Neural cell (in vitro differentiated cells): ENCODE measurements at regions not wholly inside any gene's neighbourhood (a gene's known extent, or its start where the extent isn't known, plus 50 kb on each side); places are given as distances from the start of the nearest gene placed in this dataset.

Experiments used
- H2AFZ ChIP-seq: fragments of 200-600, 300-800 bp; sonication (generic), shearing (Covaris generic); 2 replicates; pipeline ENCODE4 v1.6.0; 2014; ENCODE audit warnings: low read depth, mild to moderate bottlenecking, antibody characterized with exemption, low read length, moderate library complexity
- H3F3A ChIP-seq: fragments of 200-600 bp; shearing (Covaris generic); 2 replicates; pipeline ENCODE4 v1.6.1; 2016; ENCODE audit warnings: mild to moderate bottlenecking, moderate library complexity, mixed read lengths, antibody characterized with exemption, low read length; ENCODE audit not compliant: insufficient read depth, poor library complexity, severe bottlenecking
- H3K27ac ChIP-seq: fragments of 200-600, 300-800 bp; sonication (generic), shearing (Covaris generic); 2 replicates; pipeline ENCODE4 v1.5.1; 2014; ENCODE audit warnings: mild to moderate bottlenecking, low read length, moderate library complexity
- H3K27me3 ChIP-seq: fragments of 300-800, 200-600 bp; sonication (generic), shearing (Covaris generic); 2 replicates; pipeline ENCODE4 v1.6.0; 2014; ENCODE audit warnings: mild to moderate bottlenecking, low read depth, low read length, moderate library complexity; ENCODE audit not compliant: insufficient read depth
- H3K36me3 ChIP-seq: fragments of 300-800, 200-600 bp; sonication (generic), shearing (Covaris generic); 2 replicates; pipeline ENCODE4 v1.5.1; 2014; ENCODE audit warnings: mild to moderate bottlenecking, antibody characterized with exemption, low read length, moderate library complexity; ENCODE audit not compliant: insufficient read depth
- H3K4me2 ChIP-seq: fragments of 300-800, 200-600 bp; sonication (generic), shearing (Covaris generic); 2 replicates; pipeline ENCODE4 v1.6.0; 2014; ENCODE audit warnings: mild to moderate bottlenecking, low read length
- H3K4me3 ChIP-seq: fragments of 300-800, 200-600 bp; sonication (generic), shearing (Covaris generic); 2 replicates; pipeline ENCODE4 v1.5.1; 2014; ENCODE audit warnings: mild to moderate bottlenecking, low read length, moderate library complexity
- H3K79me2 ChIP-seq: fragments of 200-600 bp; shearing (Covaris generic); replicated peaks from 2 replicates; pipeline ENCODE4 v1.6.0; 2014; ENCODE audit warnings: mild to moderate bottlenecking, low read length, moderate library complexity; ENCODE audit not compliant: insufficient read depth
- H3K9ac ChIP-seq: fragments of 300-800, 200-600 bp; sonication (generic), shearing (Covaris generic); 2 replicates; pipeline ENCODE4 v1.6.1; 2016; ENCODE audit warnings: mild to moderate bottlenecking, low read length, mixed read lengths
- H3K9me2 ChIP-seq: fragments of 200-600 bp; shearing (Covaris generic); 2 replicates; pipeline ENCODE4 v1.6.1; 2016; ENCODE audit warnings: mild to moderate bottlenecking, low read length, mixed read lengths; ENCODE audit not compliant: insufficient read depth
- H3K9me3 ChIP-seq: fragments of 200-600, 300-800 bp; sonication (generic), shearing (Covaris generic); 2 replicates; pipeline ENCODE4 v1.6.1; 2016; ENCODE audit warnings: mild to moderate bottlenecking, mixed run types, low read length, moderate library complexity, mixed read lengths
- H4K20me1 ChIP-seq: fragments of 200-600 bp; shearing (Covaris generic); 2 replicates; pipeline ENCODE4 v1.6.1; 2016; ENCODE audit warnings: mild to moderate bottlenecking, mixed run types; ENCODE audit not compliant: insufficient read depth
- CTCF ChIP-seq: fragments of 450-650 bp; IDR thresholded peaks from 2 replicates; pipeline ENCODE4 v1.5.1; 2014; ENCODE audit warnings: antibody characterized with exemption, mild to moderate bottlenecking, moderate library complexity; ENCODE audit not compliant: poor library complexity, severe bottlenecking
- EP300 ChIP-seq: fragments of 450-650 bp; conservative IDR thresholded peaks from 2 replicates; pipeline ENCODE4 v1.6.1; 2014; ENCODE audit warnings: antibody characterized with exemption, mild to moderate bottlenecking, moderate library complexity; ENCODE audit not compliant: poor library complexity, severe bottlenecking
- EZH2 ChIP-seq: fragments of 200-600, 300-800 bp; shearing (Covaris generic), sonication (generic); IDR thresholded peaks from 2 replicates; pipeline ENCODE4 v1.6.1; 2014; ENCODE audit warnings: antibody characterized with exemption, low read length, borderline replicate concordance, mild to moderate bottlenecking; ENCODE audit not compliant: insufficient read depth, poor library complexity, severe bottlenecking
- MXI1 ChIP-seq: fragments of 450-650 bp; conservative IDR thresholded peaks from 2 replicates; pipeline ENCODE4 v1.6.1; 2014; ENCODE audit warnings: antibody characterized with exemption, mild to moderate bottlenecking; ENCODE audit not compliant: poor library complexity, severe bottlenecking
- POLR2AphosphoS5 ChIP-seq: IDR thresholded peaks from 2 replicates; pipeline ENCODE4 v1.6.1; 2012
- RAD21 ChIP-seq: fragments of 450-650 bp; conservative IDR thresholded peaks from 2 replicates; pipeline ENCODE4 v1.6.1; 2014; ENCODE audit warnings: antibody characterized with exemption, mild to moderate bottlenecking, moderate library complexity
- SMC3 ChIP-seq: fragments of 450-650 bp; conservative IDR thresholded peaks from 2 replicates; pipeline ENCODE4 v1.6.1; 2014; ENCODE audit warnings: antibody characterized with exemption, mild to moderate bottlenecking, moderate library complexity; ENCODE audit not compliant: poor library complexity
- TF ChIP-seq, protein P1 (sequence below): IDR thresholded peaks from 2 replicates; pipeline ENCODE4 v1.6.1; 2012; ENCODE audit warnings: borderline replicate concordance

GRCh38 chrX:79630033-79631009, 263.2 kb upstream of the ITM2A start:
- no peak overlapping the region for H3K4me3 ChIP-seq
- H3K4me2 ChIP-seq, result no peak overlapping the region
- H3K27ac ChIP-seq, result no peak overlapping the region
- no peaks in the 10 kb centered on the region for H4K20me1 ChIP-seq
- H3K9me3 ChIP-seq, result no peaks in the 10 kb centered on the region
- no peak overlapping the region for H2AFZ ChIP-seq
- no peaks in the 10 kb centered on the region for H3F3A ChIP-seq
- H3K9ac ChIP-seq, result no peak overlapping the region
- TF ChIP-seq CTCF (no peak), SMC3 (no peak), MXI1 (no peak), RAD21 (no peak), EZH2 (no peak)
- no peaks in the 10 kb centered on the region for H3K9me2 ChIP-seq
- H3K27me3 ChIP-seq, result no peaks in the 10 kb centered on the region
- H3K79me2 ChIP-seq, result no peaks in the 10 kb centered on the region
- H3K36me3 ChIP-seq, result no peaks in the 10 kb centered on the region

DNA sequence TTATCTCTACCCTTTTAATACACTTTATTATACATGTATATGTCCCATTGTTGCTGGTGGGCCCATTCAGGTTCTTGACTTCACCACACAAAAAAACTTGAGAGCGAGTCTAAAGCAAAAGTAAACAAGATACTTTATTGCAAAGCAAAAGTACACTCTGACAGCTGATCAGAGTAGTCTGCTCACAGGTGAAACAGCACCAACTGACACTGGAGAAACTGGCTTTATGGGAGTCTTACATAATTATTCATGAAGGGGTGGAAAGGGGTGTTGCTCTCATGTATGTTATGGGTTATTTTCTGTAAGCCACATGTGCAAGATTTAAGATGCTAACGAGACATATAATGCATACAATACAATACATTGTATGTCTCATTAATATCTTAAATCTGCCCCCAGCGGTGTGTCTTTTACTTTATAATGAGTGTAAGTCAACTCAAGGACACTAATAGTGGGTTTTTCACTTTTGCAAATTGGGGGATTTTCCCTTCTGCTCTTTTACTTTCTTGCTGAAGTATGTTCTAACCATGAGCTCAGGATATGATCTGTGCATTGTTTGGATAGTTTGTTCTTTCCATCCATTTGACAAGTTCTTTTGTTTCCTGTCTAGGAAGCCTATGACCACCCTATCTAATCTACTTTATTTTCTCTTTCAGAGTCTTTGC, 256.1 kb upstream of the ITM2A start:
- no peak overlapping the region for H3K4me2 ChIP-seq
- no peak overlapping the region for H3K9ac ChIP-seq
- H3F3A ChIP-seq, result no peaks in the 10 kb centered on the region
- TF ChIP-seq SMC3 (no peak), CTCF (no peak), EP300 (no peak), POLR2AphosphoS5 (no peak), RAD21 (no peak)
- TF ChIP-seq, protein P1, sequence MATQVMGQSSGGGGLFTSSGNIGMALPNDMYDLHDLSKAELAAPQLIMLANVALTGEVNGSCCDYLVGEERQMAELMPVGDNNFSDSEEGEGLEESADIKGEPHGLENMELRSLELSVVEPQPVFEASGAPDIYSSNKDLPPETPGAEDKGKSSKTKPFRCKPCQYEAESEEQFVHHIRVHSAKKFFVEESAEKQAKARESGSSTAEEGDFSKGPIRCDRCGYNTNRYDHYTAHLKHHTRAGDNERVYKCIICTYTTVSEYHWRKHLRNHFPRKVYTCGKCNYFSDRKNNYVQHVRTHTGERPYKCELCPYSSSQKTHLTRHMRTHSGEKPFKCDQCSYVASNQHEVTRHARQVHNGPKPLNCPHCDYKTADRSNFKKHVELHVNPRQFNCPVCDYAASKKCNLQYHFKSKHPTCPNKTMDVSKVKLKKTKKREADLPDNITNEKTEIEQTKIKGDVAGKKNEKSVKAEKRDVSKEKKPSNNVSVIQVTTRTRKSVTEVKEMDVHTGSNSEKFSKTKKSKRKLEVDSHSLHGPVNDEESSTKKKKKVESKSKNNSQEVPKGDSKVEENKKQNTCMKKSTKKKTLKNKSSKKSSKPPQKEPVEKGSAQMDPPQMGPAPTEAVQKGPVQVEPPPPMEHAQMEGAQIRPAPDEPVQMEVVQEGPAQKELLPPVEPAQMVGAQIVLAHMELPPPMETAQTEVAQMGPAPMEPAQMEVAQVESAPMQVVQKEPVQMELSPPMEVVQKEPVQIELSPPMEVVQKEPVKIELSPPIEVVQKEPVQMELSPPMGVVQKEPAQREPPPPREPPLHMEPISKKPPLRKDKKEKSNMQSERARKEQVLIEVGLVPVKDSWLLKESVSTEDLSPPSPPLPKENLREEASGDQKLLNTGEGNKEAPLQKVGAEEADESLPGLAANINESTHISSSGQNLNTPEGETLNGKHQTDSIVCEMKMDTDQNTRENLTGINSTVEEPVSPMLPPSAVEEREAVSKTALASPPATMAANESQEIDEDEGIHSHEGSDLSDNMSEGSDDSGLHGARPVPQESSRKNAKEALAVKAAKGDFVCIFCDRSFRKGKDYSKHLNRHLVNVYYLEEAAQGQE, result no peak
- H3K79me2 ChIP-seq, result no peaks in the 10 kb centered on the region
- no peak overlapping the region for H3K27ac ChIP-seq
- H4K20me1 ChIP-seq, result no peaks in the 10 kb centered on the region
- no peaks in the 10 kb centered on the region for H3K27me3 ChIP-seq
- no peaks in the 10 kb centered on the region for H3K36me3 ChIP-seq
- no peak overlapping the region for H3K4me3 ChIP-seq
- H2AFZ ChIP-seq, result no peak overlapping the region
- no peaks in the 10 kb centered on the region for H3K9me2 ChIP-seq
- H3K9me3 ChIP-seq, result no peaks in the 10 kb centered on the region
